ENCODE measurements at regions not wholly inside any gene's neighbourhood (a gene's known extent, or its start where the extent isn't known, plus 50 kb on each side); places are given as distances from the start of the nearest gene placed in this dataset.
"Not testable (repeated sequence)": the region's sequence is repeated elsewhere in the genome, so short reads cannot be mapped to it uniquely, and the experiment has no call there.

DNA sequence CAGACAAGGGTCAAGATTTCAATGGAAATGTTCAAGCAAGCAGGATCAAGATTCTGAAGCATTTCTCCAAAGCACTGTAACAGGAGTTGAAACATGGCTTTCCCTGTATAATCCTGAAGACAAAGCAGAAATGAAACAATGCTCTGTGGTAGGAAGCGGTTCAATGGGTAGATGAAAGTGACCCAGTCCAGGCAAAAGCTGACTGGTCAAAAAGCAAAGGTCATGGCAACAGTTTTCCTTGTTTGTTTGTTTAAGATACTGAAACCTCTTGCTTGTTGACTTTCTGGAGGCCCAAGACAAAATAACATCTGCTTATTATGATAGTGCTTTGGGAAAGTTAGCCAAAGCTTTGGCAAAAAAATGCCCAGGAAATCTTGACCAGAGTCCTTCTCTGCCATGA, 1343.9 kb upstream of the PCDH9 start:
- H3K36me3 Mint-ChIP-seq (ENCODE audit: low read depth) = no peaks in the 10 kb centered on the region
- TF ChIP-seq, protein P1, sequence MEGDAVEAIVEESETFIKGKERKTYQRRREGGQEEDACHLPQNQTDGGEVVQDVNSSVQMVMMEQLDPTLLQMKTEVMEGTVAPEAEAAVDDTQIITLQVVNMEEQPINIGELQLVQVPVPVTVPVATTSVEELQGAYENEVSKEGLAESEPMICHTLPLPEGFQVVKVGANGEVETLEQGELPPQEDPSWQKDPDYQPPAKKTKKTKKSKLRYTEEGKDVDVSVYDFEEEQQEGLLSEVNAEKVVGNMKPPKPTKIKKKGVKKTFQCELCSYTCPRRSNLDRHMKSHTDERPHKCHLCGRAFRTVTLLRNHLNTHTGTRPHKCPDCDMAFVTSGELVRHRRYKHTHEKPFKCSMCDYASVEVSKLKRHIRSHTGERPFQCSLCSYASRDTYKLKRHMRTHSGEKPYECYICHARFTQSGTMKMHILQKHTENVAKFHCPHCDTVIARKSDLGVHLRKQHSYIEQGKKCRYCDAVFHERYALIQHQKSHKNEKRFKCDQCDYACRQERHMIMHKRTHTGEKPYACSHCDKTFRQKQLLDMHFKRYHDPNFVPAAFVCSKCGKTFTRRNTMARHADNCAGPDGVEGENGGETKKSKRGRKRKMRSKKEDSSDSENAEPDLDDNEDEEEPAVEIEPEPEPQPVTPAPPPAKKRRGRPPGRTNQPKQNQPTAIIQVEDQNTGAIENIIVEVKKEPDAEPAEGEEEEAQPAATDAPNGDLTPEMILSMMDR (IDR thresholded peaks at IDR 0.05) = no peak
- no peak overlapping the region for H3K27ac Mint-ChIP-seq (ENCODE audit: unreplicated experiment)
- no peaks in the 10 kb centered on the region for H3K4me1 Mint-ChIP-seq (ENCODE audit: low read depth)
- no peak for DNase-seq (ENCODE audit: low spot score)
- H3K9me3 Mint-ChIP-seq (ENCODE audit: low read depth) = no peaks in the 10 kb centered on the region
- no peak overlapping the region for H3K4me3 Mint-ChIP-seq (ENCODE audit: unreplicated experiment)
- H3K27me3 Mint-ChIP-seq (ENCODE audit: low read depth) = no peaks in the 10 kb centered on the region

DNA sequence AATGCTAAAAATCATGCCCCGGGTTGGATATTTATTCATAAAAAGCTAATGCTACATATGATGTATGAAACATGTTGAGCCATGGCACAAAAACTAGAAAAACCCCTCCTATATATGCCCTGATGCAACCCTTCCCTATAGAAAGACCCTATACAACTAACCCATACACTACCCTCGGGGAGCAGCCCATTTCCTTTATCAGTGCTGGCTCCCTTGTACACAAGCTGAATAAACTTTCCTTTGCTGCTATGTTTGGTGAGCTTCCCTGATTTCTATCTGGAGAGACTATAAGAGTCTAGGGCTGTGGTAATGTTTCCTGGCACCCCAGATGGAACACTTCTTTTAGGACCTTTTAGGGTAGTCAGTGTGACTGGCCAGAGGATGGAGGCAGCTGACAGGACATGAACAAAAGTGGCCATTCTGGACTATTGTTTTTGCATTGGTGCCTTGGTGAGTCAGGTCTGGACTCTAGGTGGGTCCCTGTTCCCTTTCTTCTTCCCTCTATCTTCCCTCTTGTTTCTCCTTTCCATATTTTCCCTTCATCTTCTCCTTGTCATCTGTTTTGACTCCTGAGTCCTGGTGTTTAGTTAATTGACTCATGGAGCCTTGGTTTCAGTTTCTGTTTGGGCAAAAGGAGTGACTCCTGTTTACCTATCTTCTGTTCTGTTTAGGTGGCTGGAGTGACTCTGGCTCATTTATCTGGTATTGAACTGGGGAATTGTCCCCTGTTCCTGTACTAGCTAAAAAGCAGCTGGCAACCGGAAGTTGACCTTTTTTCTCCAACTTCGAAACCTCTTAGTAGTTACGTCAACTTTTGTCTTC, 1321.8 kb upstream of the PCDH9 start:
- no peak for DNase-seq (ENCODE audit: low spot score)
- TF ChIP-seq, protein P1 (IDR thresholded peaks at IDR 0.05) = no peak
- H3K4me3 Mint-ChIP-seq (ENCODE audit: unreplicated experiment) = no peak overlapping the region
- H3K27me3 Mint-ChIP-seq (ENCODE audit: low read depth) = no peaks in the 10 kb centered on the region
- peaks cover 11% of the 10 kb centered on the region for H3K4me1 Mint-ChIP-seq (ENCODE audit: low read depth)
- H3K27ac Mint-ChIP-seq (ENCODE audit: unreplicated experiment) = no peak overlapping the region
- no peaks in the 10 kb centered on the region for H3K36me3 Mint-ChIP-seq (ENCODE audit: low read depth)
- no peaks in the 10 kb centered on the region for H3K9me3 Mint-ChIP-seq (ENCODE audit: low read depth)

GRCh38 chr13:68550330-68550729, 1320.2 kb upstream of the PCDH9 start:
- Mint-ChIP-seq H3K4me3 (ENCODE audit: unreplicated experiment) (no peak overlapping the region), H3K36me3 (ENCODE audit: low read depth) (no peaks in the 10 kb centered on the region), H3K4me1 (ENCODE audit: low read depth) (peaks cover 11% of the 10 kb centered on the region), H3K27ac (ENCODE audit: unreplicated experiment) (no peak overlapping the region), H3K9me3 (ENCODE audit: low read depth) (no peaks in the 10 kb centered on the region), H3K27me3 (ENCODE audit: low read depth) (no peaks in the 10 kb centered on the region)
- no peak for DNase-seq (ENCODE audit: low spot score)
- TF ChIP-seq, protein P1 (IDR thresholded peaks at IDR 0.05) = no peak

DNA sequence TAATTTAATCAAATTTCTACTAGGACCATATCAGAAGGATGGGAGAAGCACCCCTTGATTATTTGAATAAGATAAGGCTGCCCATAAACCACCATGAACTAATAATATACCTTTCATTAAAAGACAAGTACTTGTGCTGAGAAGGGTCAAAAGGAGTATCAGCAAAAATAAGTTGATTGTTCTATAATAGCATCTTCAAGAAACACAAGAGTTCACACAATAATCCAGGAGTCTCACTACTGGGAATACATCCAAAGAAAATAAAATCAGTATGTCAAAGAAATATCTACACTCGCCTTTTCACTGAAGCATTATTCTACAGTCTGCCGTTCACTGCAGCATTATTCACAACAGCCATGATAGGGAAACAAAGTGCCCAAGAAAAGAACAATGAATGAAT, 1310.1 kb upstream of the PCDH9 start:
- TF ChIP-seq, protein P1 (IDR thresholded peaks at IDR 0.05) = no peak
- H3K4me1 Mint-ChIP-seq (ENCODE audit: low read depth) = no peaks in the 10 kb centered on the region
- DNase-seq (ENCODE audit: low spot score) = no peak
- H3K27ac Mint-ChIP-seq (ENCODE audit: unreplicated experiment) = no peak overlapping the region
- no peak overlapping the region for H3K4me3 Mint-ChIP-seq (ENCODE audit: unreplicated experiment)
- H3K36me3 Mint-ChIP-seq (ENCODE audit: low read depth) = no peaks in the 10 kb centered on the region
- H3K27me3 Mint-ChIP-seq (ENCODE audit: low read depth) = no peaks in the 10 kb centered on the region
- H3K9me3 Mint-ChIP-seq (ENCODE audit: low read depth) = no peaks in the 10 kb centered on the region

DNA sequence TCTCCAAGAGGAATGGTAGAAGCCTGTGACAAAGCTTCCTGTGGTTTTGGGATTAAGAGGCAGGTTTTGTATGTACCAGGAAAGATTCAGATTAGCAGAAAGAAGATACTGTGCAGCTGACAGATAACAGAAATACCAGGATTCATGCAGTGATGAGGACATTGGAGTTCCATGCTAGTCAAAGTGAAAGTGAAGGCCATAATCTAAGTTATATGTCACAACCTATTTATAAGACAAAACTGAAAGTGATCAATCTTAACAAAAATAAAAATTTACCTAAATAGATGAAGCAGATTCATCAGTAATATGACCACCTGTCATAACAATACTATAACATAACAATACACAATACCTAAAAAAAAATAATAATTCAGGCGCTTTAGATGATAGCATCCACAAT, 1305.2 kb upstream of the PCDH9 start:
- TF ChIP-seq, protein P1 (IDR thresholded peaks at IDR 0.05) = no peak
- no peaks in the 10 kb centered on the region for H3K36me3 Mint-ChIP-seq (ENCODE audit: low read depth)
- no peaks in the 10 kb centered on the region for H3K27me3 Mint-ChIP-seq (ENCODE audit: low read depth)
- no peak overlapping the region for H3K4me3 Mint-ChIP-seq (ENCODE audit: unreplicated experiment)
- H3K9me3 Mint-ChIP-seq (ENCODE audit: low read depth) = no peaks in the 10 kb centered on the region
- H3K4me1 Mint-ChIP-seq (ENCODE audit: low read depth) = no peaks in the 10 kb centered on the region
- no peak overlapping the region for H3K27ac Mint-ChIP-seq (ENCODE audit: unreplicated experiment)
- DNase-seq (ENCODE audit: low spot score) = no peak

DNA sequence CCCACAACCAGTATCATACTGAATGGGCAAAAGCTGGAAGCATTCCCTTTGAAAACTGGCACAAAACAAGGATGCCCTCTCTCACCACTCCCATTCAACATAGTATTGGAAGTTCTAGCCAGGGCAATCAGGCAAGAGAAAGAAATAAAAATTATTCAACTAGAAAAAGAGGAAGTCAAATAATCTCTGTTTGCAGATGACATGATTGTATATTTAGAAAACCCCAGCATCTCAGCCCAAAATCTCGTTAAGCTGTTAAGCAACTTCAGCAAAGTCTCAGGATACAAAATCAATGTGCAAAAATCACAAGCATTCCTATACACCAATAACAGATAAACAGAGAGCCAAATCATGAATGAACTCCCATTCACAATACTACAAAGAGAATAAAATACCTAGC, 1297.0 kb upstream of the PCDH9 start:
- not testable (repeated sequence) for H3K36me3 Mint-ChIP-seq (ENCODE audit: low read depth); H3K4me1 Mint-ChIP-seq (ENCODE audit: low read depth); DNase-seq (ENCODE audit: low spot score); H3K4me3 Mint-ChIP-seq (ENCODE audit: unreplicated experiment); H3K27me3 Mint-ChIP-seq (ENCODE audit: low read depth); H3K27ac Mint-ChIP-seq (ENCODE audit: unreplicated experiment)
- peaks cover 45% of the 10 kb centered on the region for H3K9me3 Mint-ChIP-seq (ENCODE audit: low read depth)
